ENCODE measurements at regions not wholly inside any gene's neighbourhood (a gene's known extent, or its start where the extent isn't known, plus 50 kb on each side); places are given as distances from the start of the nearest gene placed in this dataset.
"Not testable (repeated sequence)": the region's sequence is repeated elsewhere in the genome, so short reads cannot be mapped to it uniquely, and the experiment has no call there.

GRCh38 chr12:83769151-83769550 is 1082.4 kb downstream of the TMTC2 start:
- no peak overlapping the region for H3K4me3 Mint-ChIP-seq
- no peak overlapping the region for H3K27ac Mint-ChIP-seq
- H3K36me3 Mint-ChIP-seq: peaks cover 0 to 4% (median 3%) of the 10 kb centered on the region in 3 donors
- peaks cover 0 to 1% (median 0%) of the 10 kb centered on the region in 3 donors for H3K27me3 Mint-ChIP-seq (ENCODE audit: low read depth in 3 of 3)
- no peak for DNase-seq
- H3K9me3 Mint-ChIP-seq: peaks cover 6 to 43% (median 19%) of the 10 kb centered on the region in 6 donors
- H3K4me1 Mint-ChIP-seq: no peaks in the 10 kb centered on the region

GRCh38 chr12:83767723-83768122 is 1081.0 kb downstream of the TMTC2 start:
- no peak overlapping the region for H3K4me3 Mint-ChIP-seq
- H3K36me3 Mint-ChIP-seq: peaks cover 0 to 3% (median 0%) of the 10 kb centered on the region in 3 donors
- peaks cover 5 to 47% (median 18%) of the 10 kb centered on the region in 6 donors for H3K9me3 Mint-ChIP-seq
- no peaks in the 10 kb centered on the region for H3K4me1 Mint-ChIP-seq
- peaks cover 0 to 1% (median 0%) of the 10 kb centered on the region in 3 donors for H3K27me3 Mint-ChIP-seq (ENCODE audit: low read depth in 3 of 3)
- H3K27ac Mint-ChIP-seq: no peak overlapping the region
- DNase-seq: no peak

GRCh38 chr12:83763425-83763824 is 1076.7 kb downstream of the TMTC2 start:
- H3K27me3 Mint-ChIP-seq (ENCODE audit: low read depth in 3 of 3): no peaks in the 10 kb centered on the region

GRCh38 chr12:83759906-83760305 is 1073.2 kb downstream of the TMTC2 start:
- no peaks in the 10 kb centered on the region for H3K4me1 Mint-ChIP-seq
- H3K9me3 Mint-ChIP-seq: peaks cover 3 to 40% (median 11%) of the 10 kb centered on the region in 6 donors
- no peak overlapping the region for H3K4me3 Mint-ChIP-seq
- H3K27me3 Mint-ChIP-seq (ENCODE audit: low read depth in 3 of 3): peaks cover 0 to 3% (median 0%) of the 10 kb centered on the region in 3 donors
- H3K27ac Mint-ChIP-seq: no peak overlapping the region
- H3K36me3 Mint-ChIP-seq: no peaks in the 10 kb centered on the region
- no peak for DNase-seq

More at GRCh38 chr12:83763425-83763824, 1076.7 kb downstream of the TMTC2 start:
- Mint-ChIP-seq H3K9me3 (peaks cover 3 to 42% (median 11%) of the 10 kb centered on the region in 6 donors), H3K4me3 (no peak overlapping the region), H3K27ac (no peak overlapping the region), H3K36me3 (no peaks in the 10 kb centered on the region), H3K4me1 (no peaks in the 10 kb centered on the region)
- no peak for DNase-seq

- Mint-ChIP-seq H3K27me3 (ENCODE audit: low read depth in 3 of 3) (peaks cover 0 to 3% (median 0%) of the 10 kb centered on the region in 3 donors), H3K27ac (no peak overlapping the region), H3K4me3 (no peak overlapping the region), H3K4me1 (no peaks in the 10 kb centered on the region), H3K36me3 (no peaks in the 10 kb centered on the region), H3K9me3 (peaks cover 3 to 36% (median 9%) of the 10 kb centered on the region in 6 donors)
- no peak for DNase-seq
Measured at GRCh38 chr12:83758888-83759631, 1072.4 kb downstream of the TMTC2 start.

GRCh38 chr12:83753904-83754303 is 1067.2 kb downstream of the TMTC2 start:
- H3K36me3 Mint-ChIP-seq: no peaks in the 10 kb centered on the region
- DNase-seq: no peak
- peaks cover 0 to 12% (median 5%) of the 10 kb centered on the region in 6 donors for H3K9me3 Mint-ChIP-seq
- H3K27ac Mint-ChIP-seq: no peak overlapping the region
- H3K27me3 Mint-ChIP-seq (ENCODE audit: low read depth in 3 of 3): peaks cover 0 to 3% (median 0%) of the 10 kb centered on the region in 3 donors
- no peaks in the 10 kb centered on the region for H3K4me1 Mint-ChIP-seq
- H3K4me3 Mint-ChIP-seq: no peak overlapping the region

DNA sequence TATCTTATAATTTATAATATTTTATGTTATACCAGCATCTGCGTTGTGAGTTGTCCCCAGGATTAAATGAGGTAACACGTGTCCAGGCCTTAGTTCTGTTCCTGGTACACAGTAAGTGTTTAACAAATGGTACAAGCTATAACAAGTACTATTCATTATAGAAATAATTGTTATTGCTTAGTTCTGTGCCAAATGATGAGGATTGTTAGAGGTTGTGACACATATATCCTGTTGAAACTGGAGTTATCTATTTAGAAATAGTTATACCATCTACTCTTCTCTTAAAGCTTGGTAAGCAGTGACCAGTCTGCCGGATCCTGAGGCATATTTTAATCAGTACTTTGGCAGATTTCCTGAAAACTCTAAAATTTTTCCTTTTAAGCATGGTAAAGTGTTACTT is 1066.5 kb downstream of the TMTC2 start:
- Mint-ChIP-seq H3K27ac (no peak overlapping the region), H3K4me1 (no peaks in the 10 kb centered on the region), H3K4me3 (no peak overlapping the region), H3K27me3 (ENCODE audit: low read depth in 3 of 3) (peaks cover 0 to 3% (median 0%) of the 10 kb centered on the region in 3 donors), H3K36me3 (no peaks in the 10 kb centered on the region), H3K9me3 (peaks cover 0 to 11% (median 5%) of the 10 kb centered on the region in 6 donors)
- DNase-seq: no peak

DNA sequence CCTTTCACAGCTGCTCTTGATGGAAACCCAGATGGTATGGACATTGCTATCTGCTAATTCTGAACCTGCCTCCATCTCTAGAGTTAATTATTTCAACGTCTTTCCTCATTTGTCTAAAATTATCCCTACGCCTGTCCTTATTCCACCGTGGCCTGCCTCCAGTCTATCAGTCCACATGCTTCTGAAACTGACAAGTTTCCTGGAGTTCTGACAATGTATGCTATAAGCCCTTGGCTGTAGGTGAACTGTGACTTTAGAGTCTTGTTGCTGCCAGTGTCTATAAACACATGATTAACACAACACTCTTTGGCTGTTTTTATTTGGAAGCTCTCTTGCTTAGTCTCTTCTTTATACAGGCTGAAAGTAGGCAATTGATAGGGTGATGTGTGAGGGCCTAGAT is 1052.9 kb downstream of the TMTC2 start:
- Mint-ChIP-seq H3K4me3 (no peak overlapping the region), H3K4me1 (no peaks in the 10 kb centered on the region), H3K27me3 (ENCODE audit: low read depth in 3 of 3) (no peaks in the 10 kb centered on the region), H3K36me3 (no peaks in the 10 kb centered on the region), H3K9me3 (peaks cover 5 to 44% (median 17%) of the 10 kb centered on the region in 6 donors), H3K27ac (no peak overlapping the region)
- no peak for DNase-seq

GRCh38 chr12:83710851-83711250 is 1024.1 kb downstream of the TMTC2 start:
- no peak overlapping the region for H3K4me3 Mint-ChIP-seq
- H3K27ac Mint-ChIP-seq: no peak overlapping the region
- no peaks in the 10 kb centered on the region for H3K27me3 Mint-ChIP-seq (ENCODE audit: low read depth in 3 of 3)
- peaks cover 18 to 54% (median 34%) of the 10 kb centered on the region in 6 donors for H3K9me3 Mint-ChIP-seq
- DNase-seq: no peak
- H3K4me1 Mint-ChIP-seq: no peaks in the 10 kb centered on the region
- H3K36me3 Mint-ChIP-seq: no peaks in the 10 kb centered on the region

DNA sequence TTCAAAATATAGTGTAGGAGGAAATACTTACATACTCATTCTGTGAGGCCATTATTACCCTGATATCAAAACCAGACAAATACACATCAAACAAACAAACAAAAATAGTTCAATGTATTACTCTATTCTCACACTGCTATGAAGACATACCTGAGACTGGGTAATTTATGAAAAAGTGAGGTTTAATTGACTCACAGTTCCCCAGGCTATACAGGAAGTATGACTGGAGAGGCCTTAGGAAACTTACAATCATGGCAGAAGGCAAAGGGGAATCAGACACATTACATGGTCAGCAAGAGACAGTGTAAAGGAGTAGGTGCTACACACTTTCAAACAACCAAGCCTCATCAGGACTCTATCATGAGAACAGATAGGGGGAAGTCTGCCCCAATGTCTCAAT is 1023.2 kb downstream of the TMTC2 start:
- Mint-ChIP-seq H3K4me1 (no peaks in the 10 kb centered on the region), H3K9me3 (peaks cover 17 to 61% (median 35%) of the 10 kb centered on the region in 6 donors), H3K4me3 (no peak overlapping the region), H3K36me3 (no peaks in the 10 kb centered on the region), H3K27ac (no peak overlapping the region), H3K27me3 (ENCODE audit: low read depth in 3 of 3) (no peaks in the 10 kb centered on the region)
- DNase-seq: no peak

- Mint-ChIP-seq H3K27me3 (ENCODE audit: low read depth in 3 of 3) (peaks cover 0 to 2% (median 0%) of the 10 kb centered on the region in 3 donors), H3K9me3 (peaks cover 9 to 44% (median 23%) of the 10 kb centered on the region in 6 donors), H3K4me1 (no peaks in the 10 kb centered on the region), H3K4me3 (no peak overlapping the region), H3K27ac (no peak overlapping the region), H3K36me3 (no peaks in the 10 kb centered on the region)
- no peak for DNase-seq
Measured at GRCh38 chr12:83700838-83701237, 1014.1 kb downstream of the TMTC2 start.

DNA sequence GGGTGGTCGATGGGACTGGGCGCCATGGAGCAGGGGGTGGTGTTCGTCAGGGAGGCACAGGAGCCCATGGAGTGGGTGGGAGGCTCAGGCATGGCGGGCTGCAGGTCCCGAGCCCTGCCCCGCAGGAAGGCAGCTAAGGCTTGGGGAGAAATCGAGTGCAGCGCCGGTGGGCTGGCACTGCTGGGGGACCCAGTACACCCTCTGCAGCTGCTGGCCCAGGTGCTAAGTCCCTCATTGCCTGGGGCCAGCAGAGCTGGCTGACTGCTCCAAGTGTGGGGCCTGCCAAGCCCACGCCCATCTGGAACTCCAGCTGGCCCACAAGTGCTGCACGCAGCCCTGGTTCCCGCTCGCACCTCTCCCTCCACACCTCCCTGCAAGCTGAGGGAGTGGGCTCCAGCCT is 1009.6 kb downstream of the TMTC2 start:
- not testable (repeated sequence) for H3K4me1 Mint-ChIP-seq; H3K27ac Mint-ChIP-seq; H3K36me3 Mint-ChIP-seq; DNase-seq; H3K27me3 Mint-ChIP-seq (ENCODE audit: low read depth in 3 of 3); H3K4me3 Mint-ChIP-seq
- peaks cover 20 to 59% (median 29%) of the 10 kb centered on the region in 6 donors for H3K9me3 Mint-ChIP-seq

- no peaks in the 10 kb centered on the region for H3K4me1 Mint-ChIP-seq
- H3K4me3 Mint-ChIP-seq: no peak overlapping the region
- no peaks in the 10 kb centered on the region for H3K27me3 Mint-ChIP-seq (ENCODE audit: low read depth in 3 of 3)
- H3K27ac Mint-ChIP-seq: no peak overlapping the region
- no peak for DNase-seq
- H3K9me3 Mint-ChIP-seq: peaks cover 11 to 61% (median 22%) of the 10 kb centered on the region in 6 donors
- no peaks in the 10 kb centered on the region for H3K36me3 Mint-ChIP-seq
Measured at GRCh38 chr12:83691730-83692129, 1005.0 kb downstream of the TMTC2 start.

- no peak overlapping the region for H3K4me3 Mint-ChIP-seq
- DNase-seq: no peak
- H3K36me3 Mint-ChIP-seq: no peaks in the 10 kb centered on the region
- peaks cover 0 to under 1% (median 0%) of the 10 kb centered on the region in 3 donors for H3K27me3 Mint-ChIP-seq (ENCODE audit: low read depth in 3 of 3)
- no peaks in the 10 kb centered on the region for H3K4me1 Mint-ChIP-seq
- peaks cover 7 to 62% (median 24%) of the 10 kb centered on the region in 6 donors for H3K9me3 Mint-ChIP-seq
- H3K27ac Mint-ChIP-seq: no peak overlapping the region
Measured at GRCh38 chr12:83690465-83690864, 1003.8 kb downstream of the TMTC2 start.
